Esophagus muscularis mucosa (tissue), 4 donors: ENCODE measurements at regions not wholly inside any gene's neighbourhood (a gene's known extent, or its start where the extent isn't known, plus 50 kb on each side); places are given as distances from the start of the nearest gene placed in this dataset.
"Not testable (repeated sequence)": the region's sequence is repeated elsewhere in the genome, so short reads cannot be mapped to it uniquely, and the experiment has no call there.

ENCODE experiments used
- DNase-seq: peaks from one replicate; pipeline ENCODE4 v3.0.0-alpha.2; 2017; ENCODE audit errors: extremely low spot score
- H3K27ac ChIP-seq, 4 donors: fragments of 200-600 bp; sonication (generic); replicated peaks in 1 of 4; 1 replicate in 3 of 4; 2 replicates in 1 of 4; pipeline ENCODE4 v1.5.1; 2016 to 2019; ENCODE audit warnings: mild to moderate bottlenecking in 1 of 4
- H3K27me3 ChIP-seq, 4 donors: fragments of 200-600 bp; sonication (generic); one replicate each; pipeline versions ENCODE4 v1.5.1 to v1.6.0; 2016 to 2019
- H3K36me3 ChIP-seq, 4 donors: fragments of 200-600 bp; sonication (generic); one replicate each; pipeline ENCODE4 v1.5.1; 2016 to 2019
- H3K4me1 ChIP-seq, 4 donors: fragments of 200-600 bp; sonication (generic); one replicate each; pipeline ENCODE4 v1.5.1; 2016 to 2019
- H3K4me3 ChIP-seq, 4 donors: fragments of 200-600 bp; sonication (generic); 1 replicate in 2 of 4; 2 replicates in 2 of 4; pipeline ENCODE4 v1.5.1; 2016 to 2019; ENCODE audit warnings: mild to moderate bottlenecking in 4 of 4, moderate library complexity in 1 of 4
- H3K9me3 ChIP-seq, 4 donors: fragments of 200-600 bp; sonication (generic); 1 replicate in 3 of 4; 2 replicates in 1 of 4; pipeline ENCODE4 v1.5.1; 2016 to 2019
- EP300 ChIP-seq: sonication (generic); formaldehyde crosslinking; IDR thresholded peaks from one replicate; pipeline ENCODE4 v1.6.1; 2017; ENCODE audit warnings: antibody characterized with exemption
- POLR2A ChIP-seq: fragments of 450-650 bp; IDR thresholded peaks from one replicate; pipeline ENCODE4 v1.6.1; 2017; ENCODE audit warnings: antibody characterized with exemption, moderate library complexity, mild to moderate bottlenecking, low read depth
- POLR2AphosphoS5 ChIP-seq, 2 donors: sonication (generic); formaldehyde crosslinking; IDR thresholded peaks; one replicate each; pipeline ENCODE4 v1.6.1; 2017; ENCODE audit warnings: antibody characterized with exemption in 2 of 2
- WGBS: methylation state at CpG from one replicate; pipeline ENCODE4 v1.1.5; 2018; 5-methylcytosine and 5-hydroxymethylcytosine counted together
- intact Hi-C: fragments of 100-400 bp; cut with DNase I; formaldehyde crosslinking; loops from one replicate; pipeline ENCODE4 v1.15.1; 2023
- TF ChIP-seq, protein P1 (sequence below), 3 experiments: fragments of 200-600 bp in 2 of 3; fragments of 450-650 bp in 1 of 3; sonication (generic) in 2 of 3; IDR thresholded peaks; one replicate each; pipeline ENCODE4 v1.5.1; 2017 to 2019; ENCODE audit warnings: antibody characterized with exemption in 3 of 3, mild to moderate bottlenecking in 2 of 3, moderate library complexity in 1 of 3

DNA sequence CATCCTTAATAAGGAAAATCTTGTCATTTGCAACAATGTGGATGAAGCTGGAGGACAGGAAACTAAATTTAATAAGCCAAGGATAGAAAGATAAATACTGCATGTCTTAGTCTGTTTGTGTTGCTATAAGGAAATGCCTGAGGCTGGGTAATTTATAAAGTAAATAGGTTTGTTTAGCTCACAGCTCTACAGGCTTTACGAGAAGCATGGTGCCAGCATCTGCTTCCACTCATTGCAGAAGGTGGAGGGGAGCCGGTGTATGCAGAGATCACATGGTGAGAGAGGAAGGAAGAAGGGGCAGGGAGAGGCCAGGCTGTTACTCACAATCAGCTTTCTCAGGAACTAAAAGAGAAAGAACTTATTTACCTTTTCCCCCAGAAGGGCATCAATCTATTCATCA lies 118.9 kb upstream of the SMLR1 start:
- H3K4me3 ChIP-seq = no peak overlapping the region
- no peaks in the 10 kb centered on the region for H3K27me3 ChIP-seq
- no peak overlapping the region for H3K27ac ChIP-seq
- no peaks in the 10 kb centered on the region for H3K4me1 ChIP-seq
- intact Hi-C loops = no loop called here
- WGBS = 32% methylated on average over 2 of the region's 2 CpGs
- H3K36me3 ChIP-seq = no peaks in the 10 kb centered on the region
- TF ChIP-seq POLR2A (no peak), POLR2AphosphoS5 (IDR thresholded peaks at IDR 0.05) (no peak), EP300 (no peak)
- TF ChIP-seq, protein P1, sequence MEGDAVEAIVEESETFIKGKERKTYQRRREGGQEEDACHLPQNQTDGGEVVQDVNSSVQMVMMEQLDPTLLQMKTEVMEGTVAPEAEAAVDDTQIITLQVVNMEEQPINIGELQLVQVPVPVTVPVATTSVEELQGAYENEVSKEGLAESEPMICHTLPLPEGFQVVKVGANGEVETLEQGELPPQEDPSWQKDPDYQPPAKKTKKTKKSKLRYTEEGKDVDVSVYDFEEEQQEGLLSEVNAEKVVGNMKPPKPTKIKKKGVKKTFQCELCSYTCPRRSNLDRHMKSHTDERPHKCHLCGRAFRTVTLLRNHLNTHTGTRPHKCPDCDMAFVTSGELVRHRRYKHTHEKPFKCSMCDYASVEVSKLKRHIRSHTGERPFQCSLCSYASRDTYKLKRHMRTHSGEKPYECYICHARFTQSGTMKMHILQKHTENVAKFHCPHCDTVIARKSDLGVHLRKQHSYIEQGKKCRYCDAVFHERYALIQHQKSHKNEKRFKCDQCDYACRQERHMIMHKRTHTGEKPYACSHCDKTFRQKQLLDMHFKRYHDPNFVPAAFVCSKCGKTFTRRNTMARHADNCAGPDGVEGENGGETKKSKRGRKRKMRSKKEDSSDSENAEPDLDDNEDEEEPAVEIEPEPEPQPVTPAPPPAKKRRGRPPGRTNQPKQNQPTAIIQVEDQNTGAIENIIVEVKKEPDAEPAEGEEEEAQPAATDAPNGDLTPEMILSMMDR (IDR thresholded peaks at IDR 0.05) = no peak
- DNase-seq = no peak
- no peaks in the 10 kb centered on the region for H3K9me3 ChIP-seq

DNA sequence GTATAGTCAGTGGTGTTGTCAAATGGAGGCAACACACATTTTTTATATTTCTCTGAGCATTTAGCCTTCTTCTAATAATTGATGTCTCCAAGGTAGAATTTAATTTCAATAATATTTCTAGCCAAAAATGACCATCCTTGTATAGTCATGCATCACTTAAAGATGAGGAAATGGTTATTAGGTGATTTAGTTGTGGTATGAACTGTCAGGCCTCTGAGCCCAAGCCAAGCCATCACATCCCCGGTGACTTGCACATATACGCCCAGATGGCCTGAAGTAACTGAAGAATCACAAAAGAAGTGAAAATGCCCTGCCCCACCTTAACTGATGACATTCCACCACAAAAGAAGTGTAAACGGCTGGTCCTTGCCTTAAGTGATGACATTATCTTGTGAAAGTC lies 115.6 kb upstream of the SMLR1 start:
- intact Hi-C loops, H3K4me3 ChIP-seq, DNase-seq, H3K27ac ChIP-seq, H3K4me1 ChIP-seq, H3K27me3 ChIP-seq, H3K36me3 ChIP-seq, H3K9me3 ChIP-seq: not testable (repeated sequence)
- 77% methylated on average over 3 of the region's 3 CpGs for WGBS

DNA sequence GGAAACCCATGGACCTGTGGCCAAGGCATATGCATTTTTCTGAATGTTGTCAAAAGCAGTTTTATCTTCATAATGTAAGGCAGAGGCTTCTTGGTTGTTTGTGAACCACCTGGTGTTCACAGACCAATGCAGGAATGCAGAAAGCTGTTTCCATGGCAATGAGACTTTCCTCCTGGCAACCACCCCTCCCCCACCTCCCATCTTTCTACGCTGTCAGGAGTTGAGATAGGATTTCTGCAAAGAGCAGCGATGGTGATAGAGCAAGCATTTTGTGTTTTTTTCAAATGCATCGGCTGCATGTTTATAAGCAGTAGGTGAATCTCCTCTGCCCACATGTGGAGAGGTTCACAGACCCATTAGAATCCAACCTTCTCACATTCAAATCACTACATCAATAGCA lies 114.1 kb upstream of the SMLR1 start:
- Histone ChIP-seq H3K27ac (no peak overlapping the region), H3K4me1 (no peaks in the 10 kb centered on the region), H3K36me3 (no peaks in the 10 kb centered on the region), H3K9me3 (no peaks in the 10 kb centered on the region), H3K4me3 (no peak overlapping the region), H3K27me3 (no peaks in the 10 kb centered on the region)
- DNase-seq = no peak
- intact Hi-C loops = no loop called here
- WGBS = 70% methylated on average over 3 of the region's 3 CpGs
- TF ChIP-seq, protein P1 (IDR thresholded peaks at IDR 0.05) = no peak
- TF ChIP-seq POLR2A = no peak
- no peak for TF ChIP-seq EP300
- TF ChIP-seq POLR2AphosphoS5 (IDR thresholded peaks at IDR 0.05) = no peak

DNA sequence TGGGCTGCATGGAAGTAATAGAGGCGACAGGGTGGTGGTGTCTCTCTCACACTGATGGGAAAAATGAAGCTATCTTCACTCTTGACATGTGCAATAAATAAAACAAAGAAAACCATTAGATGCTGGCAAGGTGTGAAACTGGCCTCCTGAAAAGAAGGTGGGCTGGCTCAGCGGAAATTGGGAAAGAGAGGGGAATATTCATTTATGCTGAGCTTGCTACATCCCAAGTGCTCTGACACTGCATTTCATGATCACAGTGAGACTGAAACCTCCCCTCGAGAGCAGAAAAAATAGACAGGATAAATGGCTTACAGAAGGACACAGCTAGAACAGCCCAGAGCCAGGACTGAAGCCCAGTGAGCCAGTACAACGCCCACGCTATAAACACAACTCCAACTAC lies 112.1 kb upstream of the SMLR1 start:
- TF ChIP-seq, protein P1 (IDR thresholded peaks at IDR 0.05) = no peak
- no peak for TF ChIP-seq POLR2AphosphoS5 (IDR thresholded peaks at IDR 0.05)
- no peak for TF ChIP-seq EP300
- no peak for TF ChIP-seq POLR2A
- Histone ChIP-seq H3K27me3 (no peaks in the 10 kb centered on the region), H3K36me3 (no peaks in the 10 kb centered on the region), H3K4me3 (no peak overlapping the region), H3K9me3 (no peaks in the 10 kb centered on the region), H3K27ac (no peak overlapping the region), H3K4me1 (no peaks in the 10 kb centered on the region)
- 89% methylated on average over 5 of the region's 5 CpGs for WGBS
- no peak for DNase-seq
- intact Hi-C loops = no loop called here

DNA sequence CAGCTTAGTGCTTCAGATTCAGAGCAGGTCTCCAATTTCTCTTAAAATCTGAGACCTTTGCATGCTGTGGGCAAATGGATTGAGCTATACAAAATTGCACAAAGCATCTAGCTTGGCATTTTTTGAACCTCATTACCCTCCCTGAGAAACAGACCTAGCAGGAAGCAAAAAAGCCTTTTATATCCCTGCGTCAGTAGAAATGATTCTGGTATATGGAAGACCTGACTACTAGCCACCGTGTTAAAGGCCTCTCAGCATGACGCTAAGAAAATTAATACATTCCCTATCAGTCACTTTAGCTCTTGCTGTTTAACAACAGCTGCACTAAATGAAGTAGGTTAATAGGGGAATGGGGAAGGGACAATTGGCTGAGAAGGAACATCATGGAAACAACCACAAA lies 110.7 kb upstream of the SMLR1 start:
- Histone ChIP-seq H3K36me3 (no peaks in the 10 kb centered on the region), H3K4me1 (no peaks in the 10 kb centered on the region), H3K9me3 (no peaks in the 10 kb centered on the region), H3K4me3 (no peak overlapping the region), H3K27ac (no peak overlapping the region), H3K27me3 (no peaks in the 10 kb centered on the region)
- TF ChIP-seq EP300 (no peak), POLR2A (no peak), POLR2AphosphoS5 (IDR thresholded peaks at IDR 0.05) (no peak)
- TF ChIP-seq, protein P1 (IDR thresholded peaks at IDR 0.05) = no peak
- DNase-seq = no peak
- intact Hi-C loops = no loop called here
- WGBS = 76% methylated on average over 3 of the region's 3 CpGs
